ENCODE measurements at regions not wholly inside any gene's neighbourhood (a gene's known extent, or its start where the extent isn't known, plus 50 kb on each side); places are given as distances from the start of the nearest gene placed in this dataset.

DNA sequence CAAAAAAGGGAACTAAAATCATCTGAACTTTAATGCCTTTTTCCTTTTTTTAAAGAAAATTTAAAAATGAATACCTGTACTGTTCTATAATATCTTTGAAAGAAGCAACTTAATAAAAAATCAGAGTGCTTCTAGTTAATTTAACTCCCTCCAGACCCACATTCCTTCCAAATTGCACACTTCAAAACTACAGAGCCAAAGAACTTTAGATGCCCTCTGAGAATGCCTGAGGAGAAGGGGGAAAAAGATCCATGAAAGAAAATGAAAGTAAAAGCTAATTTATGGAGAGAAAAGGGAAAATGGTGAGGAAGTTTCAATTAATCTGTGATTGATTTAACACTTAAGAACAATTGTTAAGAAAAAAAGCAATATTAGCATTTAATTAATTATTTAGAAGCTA is 1141.6 kb downstream of the IGSF11 start:
- DNase-seq (ENCODE audit: low spot score in 2 of 2) (no peak), ATAC-seq (no peak)
- Mint-ChIP-seq H3K27ac (no peak overlapping the region), H3K36me3 (no peaks in the 10 kb centered on the region), H3K9me3 (peaks cover 5 to 22% of the 10 kb centered on the region in 2 donors)

DNA sequence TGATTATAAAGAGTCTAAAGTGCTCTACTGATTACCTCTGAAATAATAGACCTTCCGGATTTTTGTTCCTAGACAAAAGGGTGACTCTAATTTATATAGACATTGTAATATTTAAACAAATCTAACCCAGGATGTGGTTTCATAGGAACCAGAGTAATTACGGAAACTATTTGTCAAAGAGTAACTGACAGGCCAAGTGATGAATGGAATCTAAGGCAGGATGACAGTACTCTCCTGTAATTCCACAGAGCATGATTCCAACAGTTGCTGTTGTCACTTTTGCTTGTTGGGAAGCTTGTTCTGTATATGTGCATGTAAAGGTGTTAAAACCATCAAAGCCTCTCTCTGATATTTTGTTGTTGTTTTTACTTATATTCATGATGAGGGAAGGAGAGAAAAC is 1141.0 kb downstream of the IGSF11 start:
- Mint-ChIP-seq H3K36me3 (no peaks in the 10 kb centered on the region), H3K9me3 (peaks cover 5 to 22% of the 10 kb centered on the region in 2 donors), H3K27ac (no peak overlapping the region)
- DNase-seq (ENCODE audit: low spot score in 2 of 2) (no peak), ATAC-seq (no peak)

DNA sequence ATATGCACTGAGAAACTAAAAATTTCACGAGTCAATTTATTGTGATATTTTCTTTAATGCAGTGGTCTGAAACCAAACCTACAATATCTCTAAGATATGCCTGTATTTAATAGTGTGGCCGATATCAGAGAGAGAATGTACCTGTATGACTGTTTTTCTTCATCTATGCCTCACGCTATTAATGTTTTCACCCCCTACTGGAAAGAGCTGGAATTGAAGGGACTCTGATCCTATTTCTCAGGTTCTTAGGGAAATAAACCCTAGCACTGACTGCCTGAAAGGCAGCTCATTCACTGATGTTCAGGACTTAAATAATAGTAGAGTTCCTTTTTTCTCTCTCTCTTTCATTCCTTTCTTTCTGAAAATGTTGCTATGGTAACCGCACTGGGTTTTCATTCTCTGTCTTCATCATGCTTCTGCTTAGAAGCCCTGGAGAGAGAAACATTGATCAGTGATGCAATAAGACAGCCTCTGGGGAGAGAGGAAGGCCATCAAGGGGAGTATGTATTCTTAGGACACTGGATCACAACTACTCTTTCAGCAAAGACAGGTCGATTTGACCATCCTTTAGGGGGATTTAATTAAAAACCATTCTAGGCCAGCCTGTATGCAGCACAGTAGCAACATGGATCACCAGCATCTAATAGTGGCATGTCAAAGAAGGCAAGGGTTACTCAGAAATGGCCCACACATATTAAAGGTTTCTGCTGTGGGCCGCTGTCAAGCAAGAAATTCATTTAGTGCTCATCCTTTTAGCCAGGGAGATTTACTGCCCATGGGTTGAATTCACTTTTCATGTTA is 1135.7 kb downstream of the IGSF11 start:
- H3K27ac Mint-ChIP-seq: no peak overlapping the region
- DNase-seq (ENCODE audit: low spot score in 2 of 2) (no peak), ATAC-seq (no peak)
- no peaks in the 10 kb centered on the region for H3K36me3 Mint-ChIP-seq
- peaks cover 18 to 27% of the 10 kb centered on the region in 2 donors for H3K9me3 Mint-ChIP-seq

DNA sequence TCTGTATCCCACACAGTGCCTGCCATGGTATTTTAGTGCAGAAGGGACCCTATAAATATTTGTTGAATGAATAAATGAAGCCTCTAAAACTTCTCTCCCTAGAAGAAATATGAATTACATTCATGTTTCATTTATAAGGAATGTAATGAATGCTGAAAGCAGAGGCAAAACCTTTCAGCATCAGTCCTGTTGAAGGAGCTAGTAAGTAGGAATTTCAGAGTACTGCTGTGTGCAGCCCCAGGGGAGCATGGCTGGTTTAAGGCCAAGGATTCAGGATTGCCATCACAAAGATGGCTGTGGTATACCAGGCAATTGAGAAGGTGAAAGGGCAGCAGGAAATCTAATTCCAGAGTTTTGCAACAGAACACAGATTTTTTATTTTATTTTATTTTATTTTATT is 1131.4 kb downstream of the IGSF11 start:
- peaks cover 13 to 17% of the 10 kb centered on the region in 2 donors for H3K9me3 Mint-ChIP-seq
- H3K36me3 Mint-ChIP-seq: no peaks in the 10 kb centered on the region

DNA sequence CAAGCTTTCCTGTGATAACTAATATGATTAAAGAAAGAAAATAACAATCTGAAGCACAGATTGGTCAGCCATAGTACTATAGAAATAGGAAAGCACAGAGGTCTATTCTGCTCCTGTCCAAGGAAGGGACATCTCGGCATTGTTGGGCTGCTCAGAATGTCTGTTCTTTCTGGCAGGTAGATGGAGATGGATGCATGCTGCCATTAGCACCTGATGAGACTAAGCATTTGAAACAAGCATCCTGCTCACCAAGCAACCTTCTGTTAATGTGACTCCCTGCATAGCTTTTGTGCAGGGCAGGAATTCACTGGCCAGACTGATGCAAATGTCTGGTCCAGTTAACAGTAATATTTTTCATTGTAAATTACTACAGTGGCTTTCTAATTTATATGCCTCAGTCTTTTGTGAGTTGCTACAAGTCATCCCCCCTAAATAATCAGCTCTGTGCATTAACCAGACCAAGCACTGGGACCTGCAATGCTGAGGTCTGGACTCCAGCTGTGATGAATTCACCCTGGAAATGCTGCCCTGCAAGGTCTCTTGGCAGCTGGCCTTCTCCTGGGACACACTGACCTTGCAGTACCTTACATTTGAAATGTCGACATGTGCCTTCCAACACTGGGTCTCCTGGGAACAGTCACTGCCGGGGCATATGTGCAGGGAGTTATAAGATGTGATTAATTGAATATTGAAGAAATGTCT is 1123.7 kb downstream of the IGSF11 start:
- Mint-ChIP-seq H3K36me3 (no peaks in the 10 kb centered on the region), H3K9me3 (peaks cover 9 to 11% of the 10 kb centered on the region in 2 donors), H3K27ac (no peak overlapping the region)
- DNase-seq (ENCODE audit: low spot score in 2 of 2) (no peak), ATAC-seq (no peak)

More for the DNA sequence above, 1131.4 kb downstream of the IGSF11 start:
- no peak overlapping the region for H3K27ac Mint-ChIP-seq
- DNase-seq (ENCODE audit: low spot score in 2 of 2): no peak
- ATAC-seq: no peak

DNA sequence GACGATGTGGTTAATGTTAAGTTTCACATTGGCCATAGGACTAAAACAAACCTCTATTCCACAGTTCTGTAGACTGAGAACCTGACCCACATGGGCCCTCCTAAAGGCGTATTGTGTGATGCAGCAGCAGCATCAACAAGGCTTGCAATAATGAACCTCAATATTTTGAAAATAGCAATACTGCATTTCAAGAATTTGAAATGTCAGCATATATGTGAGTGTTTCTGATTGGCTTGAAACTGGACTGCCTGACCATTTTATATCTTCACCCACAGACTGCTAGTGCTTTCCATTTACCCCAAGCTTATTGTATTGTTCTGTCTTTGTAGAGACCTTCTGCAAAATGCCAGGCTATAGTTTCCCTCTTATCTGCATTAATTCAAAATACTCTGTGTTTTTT is 1122.3 kb downstream of the IGSF11 start:
- DNase-seq (ENCODE audit: low spot score in 2 of 2): no peak
- Mint-ChIP-seq H3K27ac (no peak overlapping the region), H3K9me3 (peaks cover 9 to 11% of the 10 kb centered on the region in 2 donors), H3K36me3 (no peaks in the 10 kb centered on the region)
- ATAC-seq: no peak

DNA sequence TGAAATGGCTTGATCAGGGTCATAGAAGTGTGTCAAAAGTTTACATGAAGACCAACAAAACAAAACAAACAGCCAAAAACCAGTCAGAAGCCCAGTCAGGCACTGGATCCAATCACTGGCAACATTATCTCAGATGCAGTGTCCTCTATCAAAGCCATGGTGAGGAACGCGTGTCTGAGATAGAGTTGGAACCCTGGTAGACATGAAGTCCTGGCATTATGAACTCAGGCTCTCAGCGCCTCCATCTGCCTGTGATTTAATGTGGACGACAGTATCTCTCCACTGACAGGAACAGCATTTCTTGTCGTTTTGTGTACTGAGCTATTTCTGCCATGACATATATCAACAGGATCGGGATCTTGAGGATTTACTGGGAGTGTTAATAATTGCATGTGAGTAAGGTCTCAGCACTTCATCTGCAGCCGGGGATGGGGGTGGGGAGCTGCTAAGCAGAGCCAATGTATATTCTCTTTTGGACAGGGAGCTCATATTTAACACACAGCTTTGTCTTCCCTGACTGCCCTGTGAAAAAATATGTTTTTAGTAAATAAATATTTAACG is 1120.0 kb downstream of the IGSF11 start:
- ATAC-seq: no peak

DNA sequence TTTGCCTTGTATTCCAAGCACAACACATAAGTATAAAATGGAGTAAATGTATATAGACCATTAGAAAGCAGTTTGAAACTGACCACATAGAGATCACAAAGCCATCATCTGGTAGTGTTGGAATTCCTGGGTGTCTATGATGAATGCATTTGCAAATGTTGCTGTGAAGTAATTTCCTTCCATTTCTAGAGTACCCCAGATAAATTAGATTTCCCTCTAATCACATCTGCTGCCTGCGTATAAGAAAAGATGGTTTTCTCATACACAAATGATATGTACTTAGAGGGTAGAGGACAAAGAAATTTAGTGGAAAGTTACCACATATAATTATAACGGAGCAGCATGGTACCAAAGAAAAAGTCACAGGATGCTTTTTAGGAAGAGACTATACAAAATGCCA is 1117.8 kb downstream of the IGSF11 start:
- H3K9me3 Mint-ChIP-seq: peaks cover 0 to 3% of the 10 kb centered on the region in 2 donors
- H3K36me3 Mint-ChIP-seq: no peaks in the 10 kb centered on the region
- H3K27ac Mint-ChIP-seq: no peak overlapping the region
- DNase-seq (ENCODE audit: low spot score in 2 of 2) (no peak), ATAC-seq (no peak)

More for the DNA sequence above, 1120.0 kb downstream of the IGSF11 start:
- H3K27ac Mint-ChIP-seq: no peak overlapping the region
- peaks cover 2 to 5% of the 10 kb centered on the region in 2 donors for H3K9me3 Mint-ChIP-seq
- no peak for DNase-seq (ENCODE audit: low spot score in 2 of 2)
- no peaks in the 10 kb centered on the region for H3K36me3 Mint-ChIP-seq

DNA sequence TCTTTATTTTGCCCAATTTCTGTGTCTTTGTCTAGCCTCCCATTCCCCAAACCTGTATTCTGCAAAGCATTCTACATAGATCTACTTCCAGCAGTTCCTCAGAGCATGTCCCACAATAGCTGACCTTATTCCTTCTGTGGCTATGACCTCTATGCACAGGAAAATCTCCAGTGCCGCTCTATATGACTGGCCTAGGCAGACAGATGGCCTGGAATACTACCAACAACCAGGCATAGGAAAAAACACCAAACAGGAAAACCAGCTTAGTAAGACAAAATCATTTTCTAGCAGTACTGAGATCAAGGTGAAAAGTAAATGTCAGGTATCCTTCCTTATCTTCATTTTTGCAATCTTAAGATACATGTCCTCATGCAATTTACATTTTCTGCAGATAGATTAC is 1115.0 kb downstream of the IGSF11 start:
- Mint-ChIP-seq H3K9me3 (no peaks in the 10 kb centered on the region), H3K27ac (no peak overlapping the region), H3K36me3 (no peaks in the 10 kb centered on the region)
- DNase-seq (ENCODE audit: low spot score in 2 of 2) (no peak), ATAC-seq (no peak)

DNA sequence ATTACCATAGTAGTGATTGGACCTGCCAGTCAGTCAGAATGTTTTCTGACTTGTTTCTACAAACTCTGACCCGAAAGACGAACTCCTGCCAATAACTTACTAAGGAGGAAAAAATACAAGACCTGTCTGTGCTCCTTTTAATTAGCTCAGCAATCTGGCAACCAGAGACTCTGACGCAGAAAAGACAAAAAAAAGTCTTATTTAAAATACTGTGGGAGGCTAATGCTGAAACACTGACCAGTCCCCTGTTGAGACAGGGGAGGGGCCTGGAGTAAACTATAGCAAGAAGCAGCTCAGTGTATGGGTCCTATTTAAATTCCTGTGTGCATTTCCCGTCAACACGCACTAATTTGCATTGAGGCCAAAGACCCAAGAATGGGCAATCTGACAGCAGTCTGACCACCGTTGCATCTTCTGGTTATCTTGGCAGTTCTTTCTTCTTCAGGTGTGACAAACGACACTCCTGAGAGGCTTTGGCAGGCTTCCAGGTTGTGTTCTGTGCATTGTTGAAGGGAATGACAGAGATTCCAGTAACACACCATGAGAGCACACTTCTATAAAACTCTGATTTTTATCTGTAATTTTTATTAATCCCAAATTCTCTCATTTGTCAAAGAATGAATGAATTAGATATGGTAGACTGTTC is 1114.3 kb downstream of the IGSF11 start:
- ATAC-seq (no peak), DNase-seq (ENCODE audit: low spot score in 2 of 2) (no peak)
- H3K36me3 Mint-ChIP-seq: no peaks in the 10 kb centered on the region
- H3K27ac Mint-ChIP-seq: no peak overlapping the region
- H3K9me3 Mint-ChIP-seq: no peaks in the 10 kb centered on the region

DNA sequence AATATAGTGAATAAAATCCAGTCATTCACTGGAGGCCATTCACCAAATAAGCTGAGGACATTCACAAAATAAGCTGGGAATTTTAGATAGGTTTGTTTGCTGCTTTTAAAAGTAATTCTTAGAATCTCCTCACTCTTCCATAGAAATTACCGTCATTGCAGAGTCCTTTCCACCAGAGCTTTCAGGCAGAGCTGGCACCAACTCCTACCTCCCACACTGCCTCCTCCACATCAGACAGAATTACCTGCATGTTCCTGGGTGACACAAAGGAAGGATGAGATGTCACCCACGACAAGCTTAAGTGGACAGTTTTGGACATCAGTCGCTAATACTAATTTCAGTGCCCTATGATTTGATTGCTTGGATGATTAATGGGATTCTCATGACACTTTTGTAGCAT is 1113.2 kb downstream of the IGSF11 start:
- H3K36me3 Mint-ChIP-seq: no peaks in the 10 kb centered on the region
- no peak overlapping the region for H3K27ac Mint-ChIP-seq
- H3K9me3 Mint-ChIP-seq: no peaks in the 10 kb centered on the region
- no peak for ATAC-seq
- DNase-seq (ENCODE audit: low spot score in 2 of 2): no peak

DNA sequence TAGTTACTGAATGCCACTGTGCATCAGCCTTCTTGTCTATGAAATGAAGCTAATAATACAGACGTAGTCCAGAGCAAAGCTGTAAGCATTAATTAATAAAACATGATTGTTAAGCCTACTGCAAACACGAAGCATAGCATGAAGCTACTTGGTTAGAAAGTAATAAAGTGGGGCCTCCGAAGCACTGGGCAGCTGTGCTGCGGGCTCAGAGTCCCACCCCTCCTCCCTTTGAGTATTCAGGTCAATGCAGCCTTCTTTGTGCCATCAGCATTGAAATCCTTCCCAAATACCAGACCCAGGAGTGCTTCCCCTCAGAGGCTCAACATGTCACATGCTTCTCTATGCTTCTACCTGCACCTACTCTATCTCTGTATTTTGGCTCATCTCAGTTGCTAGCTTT is 1112.6 kb downstream of the IGSF11 start:
- no peak for DNase-seq (ENCODE audit: low spot score in 2 of 2)
- Mint-ChIP-seq H3K36me3 (no peaks in the 10 kb centered on the region), H3K27ac (no peak overlapping the region), H3K9me3 (no peaks in the 10 kb centered on the region)
- ATAC-seq: no peak

DNA sequence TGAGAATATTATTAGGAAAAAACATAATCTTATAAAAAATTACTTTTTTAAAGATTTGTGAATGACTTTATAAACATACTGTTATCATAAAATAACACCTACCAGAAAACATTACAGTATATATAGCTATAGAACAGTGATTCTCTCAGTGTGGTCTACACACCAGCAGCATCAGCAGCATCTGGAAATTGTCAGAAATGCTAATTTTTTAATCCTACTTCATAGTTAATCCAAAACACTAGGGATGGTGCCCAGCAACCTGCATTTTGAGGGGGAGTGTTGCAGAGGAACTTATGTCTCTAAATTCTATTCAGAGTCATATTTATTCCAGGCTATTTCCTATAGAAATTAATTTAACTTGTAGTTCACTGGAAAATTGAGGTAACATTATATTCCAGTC is 1107.8 kb downstream of the IGSF11 start:
- Mint-ChIP-seq H3K27ac (no peak overlapping the region), H3K9me3 (peaks cover 3 to 6% of the 10 kb centered on the region in 2 donors), H3K36me3 (no peaks in the 10 kb centered on the region)
- DNase-seq (ENCODE audit: low spot score in 2 of 2) (no peak), ATAC-seq (no peak)

DNA sequence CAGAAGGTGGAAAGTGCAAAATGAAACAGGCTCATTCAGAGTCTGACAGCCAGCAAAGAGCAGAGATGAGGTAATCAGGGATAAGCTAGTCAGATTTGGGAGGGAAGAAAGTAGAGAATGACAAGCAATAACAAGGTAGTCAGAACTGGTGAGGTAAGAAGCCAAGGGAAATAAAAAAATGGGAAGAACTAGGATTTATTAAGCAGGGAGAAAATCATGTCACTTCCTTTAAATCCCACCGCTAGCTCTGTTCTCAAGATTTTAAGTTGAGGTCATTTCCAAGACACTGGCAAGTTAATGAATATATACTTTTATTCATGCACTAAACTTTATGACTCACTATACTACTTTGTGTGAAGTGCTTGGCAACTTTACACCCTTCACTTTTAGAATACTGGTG is 1106.8 kb downstream of the IGSF11 start:
- no peak overlapping the region for H3K27ac Mint-ChIP-seq
- no peaks in the 10 kb centered on the region for H3K36me3 Mint-ChIP-seq
- ATAC-seq (no peak), DNase-seq (ENCODE audit: low spot score in 2 of 2) (no peak)
- H3K9me3 Mint-ChIP-seq: peaks cover 6 to 7% of the 10 kb centered on the region in 2 donors

DNA sequence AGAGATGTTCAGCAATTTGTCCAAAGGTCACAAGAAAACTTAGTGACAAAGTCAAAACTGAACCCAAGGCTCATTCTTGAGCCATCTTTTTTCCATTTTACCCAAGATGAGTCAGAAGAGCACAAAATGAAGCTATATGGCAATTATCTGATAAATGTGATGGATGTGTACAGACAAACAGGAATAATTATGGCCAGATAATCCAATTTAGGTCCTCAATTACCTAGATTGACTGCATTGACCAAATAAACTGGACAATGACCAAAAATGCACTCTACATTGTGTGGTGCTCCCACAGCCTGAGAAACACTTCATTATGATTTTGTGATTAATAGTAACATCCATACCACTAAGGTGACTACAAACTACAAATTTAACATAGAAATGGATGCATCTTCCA is 1105.8 kb downstream of the IGSF11 start:
- Mint-ChIP-seq H3K36me3 (no peaks in the 10 kb centered on the region), H3K27ac (no peak overlapping the region), H3K9me3 (peaks cover 6 to 7% of the 10 kb centered on the region in 2 donors)
- no peak for DNase-seq (ENCODE audit: low spot score in 2 of 2)
- ATAC-seq: no peak

DNA sequence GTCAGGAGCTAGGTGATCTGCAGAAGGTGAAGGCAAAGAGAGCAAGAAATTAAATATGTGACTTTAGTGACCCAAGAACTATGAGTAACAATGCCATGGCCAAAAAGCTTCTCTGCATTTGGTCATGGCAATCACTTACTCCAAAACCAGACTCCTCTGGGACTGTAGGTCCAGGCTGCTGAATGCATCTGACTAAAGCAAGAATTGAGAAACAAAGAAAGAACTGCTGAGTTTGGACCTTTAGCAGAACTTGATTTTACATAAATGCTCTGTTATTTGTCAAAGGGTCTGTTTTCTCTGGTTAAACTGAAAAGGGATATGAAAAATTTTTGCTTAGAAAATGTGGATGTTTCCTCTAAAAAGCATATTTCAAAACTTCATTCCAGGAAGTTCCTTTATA is 1102.2 kb downstream of the IGSF11 start:
- Mint-ChIP-seq H3K9me3 (peaks cover 7 to 13% of the 10 kb centered on the region in 2 donors), H3K27ac (no peak overlapping the region), H3K36me3 (no peaks in the 10 kb centered on the region)
- ATAC-seq (no peak), DNase-seq (ENCODE audit: low spot score in 2 of 2) (no peak)

DNA sequence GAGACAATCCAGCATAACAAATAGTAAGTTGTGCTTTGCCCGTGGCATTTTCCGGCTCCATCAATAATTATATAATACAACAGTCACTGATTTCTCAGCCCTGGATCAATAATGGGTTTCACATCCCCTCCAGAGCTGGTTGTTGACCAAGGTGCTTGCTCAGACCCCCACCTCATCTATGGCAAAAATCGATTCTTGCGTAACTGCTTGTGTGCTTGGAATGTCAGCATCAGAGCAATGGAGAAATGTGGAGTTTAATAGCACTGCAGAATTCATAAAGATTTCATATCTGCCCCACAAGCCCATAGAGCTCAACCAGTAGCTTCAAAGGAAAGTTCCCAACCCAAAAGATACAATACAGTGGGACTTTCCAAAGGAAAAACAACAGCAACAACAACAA is 1098.5 kb downstream of the IGSF11 start:
- peaks cover 0 to 5% of the 10 kb centered on the region in 2 donors for H3K36me3 Mint-ChIP-seq
- ATAC-seq (no peak), DNase-seq (ENCODE audit: low spot score in 2 of 2) (no peak)
- H3K9me3 Mint-ChIP-seq: peaks cover 11 to 25% of the 10 kb centered on the region in 2 donors
- no peak overlapping the region for H3K27ac Mint-ChIP-seq

Data from activated naive CD4-positive, alpha-beta T cell treated with anti-CD3 and anti-CD28 coated beads, Interleukin-2, amount 50 U/mL, for 72 hours (primary cell).